Naive thymus-derived CD8-positive, alpha-beta T cell (primary cell): ENCODE measurements at regions not wholly inside any gene's neighbourhood (a gene's known extent, or its start where the extent isn't known, plus 50 kb on each side); places are given as distances from the start of the nearest gene placed in this dataset.
"Not testable (repeated sequence)": the region's sequence is repeated elsewhere in the genome, so short reads cannot be mapped to it uniquely, and the experiment has no call there.

Experiments used
- ATAC-seq, 2 donors: fragments of 150-1000 bp; cut with Tn5 transposase in 1 of 2; sonication (Bioruptor Pico), chemical (Tn5 transposase) in 1 of 2; 1 replicate in 1 of 2; 2 replicates in 1 of 2; pipeline ENCODE4 v1.10.0; 2021; ENCODE audit warnings: mild to moderate bottlenecking in 2 of 2, moderate library complexity in 2 of 2
- POLR2A ChIA-PET: fragments of 350-600 bp; sonication (Branson Sonifier 250); formaldehyde crosslinking; loops from one replicate; lab custom pipeline; 2021; ENCODE audit warnings: antibody characterized with exemption; lab: Charles Lee
- DNase-seq, 10 donors: peaks; one replicate each; pipeline versions ENCODE4 v3.0.0 to v3.0.0-alpha.2; 2020 to 2022
- H3K27ac Mint-ChIP-seq, 10 donors: one replicate each; pipeline ENCODE4 v1.8.0; 2020 to 2022; ENCODE audit warnings: mild to moderate bottlenecking in 10 of 10, mixed read lengths in 10 of 10, moderate library complexity in 4 of 10, inconsistent platforms in 1 of 10
- H3K27me3 Mint-ChIP-seq, 5 donors: one replicate each; pipeline ENCODE4 v1.8.0; 2021 to 2022; ENCODE audit warnings: mixed read lengths in 5 of 5
- H3K36me3 Mint-ChIP-seq, 3 donors: one replicate each; pipeline ENCODE4 v1.8.0; 2020 to 2022; ENCODE audit warnings: mixed read lengths in 3 of 3, mild to moderate bottlenecking in 2 of 3, inconsistent platforms in 1 of 3
- H3K4me1 Mint-ChIP-seq, 4 donors: one replicate each; pipeline ENCODE4 v1.8.0; 2021 to 2022; ENCODE audit warnings: mixed read lengths in 4 of 4
- H3K4me3 Mint-ChIP-seq, 10 donors: one replicate each; pipeline ENCODE4 v1.8.0; 2020 to 2022; ENCODE audit warnings: mild to moderate bottlenecking in 10 of 10, mixed read lengths in 10 of 10, moderate library complexity in 6 of 10, inconsistent platforms in 1 of 10
- H3K9me3 Mint-ChIP-seq, 9 donors: one replicate each; pipeline ENCODE4 v1.8.0; 2020 to 2022; ENCODE audit warnings: mixed read lengths in 9 of 9, mild to moderate bottlenecking in 3 of 9, inconsistent platforms in 1 of 9, moderate library complexity in 1 of 9

- peaks cover 0 to 13% (median 0%) of the 10 kb centered on the region in 9 donors for H3K9me3 Mint-ChIP-seq
- POLR2A ChIA-PET, result no interaction called here
- H3K27me3 Mint-ChIP-seq, result no peaks in the 10 kb centered on the region
- H3K4me1 Mint-ChIP-seq, result no peaks in the 10 kb centered on the region
- no peak overlapping the region for H3K4me3 Mint-ChIP-seq
- H3K36me3 Mint-ChIP-seq, result no peaks in the 10 kb centered on the region
- no peak overlapping the region for H3K27ac Mint-ChIP-seq
- no peak for ATAC-seq
- no peak for DNase-seq
These were observed 820.7 kb downstream of the NCAM2 start for GRCh38 chr21:21818898-21819297.

- no peak overlapping the region for H3K27ac Mint-ChIP-seq
- no peak for ATAC-seq
- no peaks in the 10 kb centered on the region for H3K4me1 Mint-ChIP-seq
- no peak overlapping the region for H3K4me3 Mint-ChIP-seq
- DNase-seq, result no peak
- POLR2A ChIA-PET, result no interaction called here
- H3K9me3 Mint-ChIP-seq, result peaks cover 0 to 30% (median 0%) of the 10 kb centered on the region in 9 donors
- H3K36me3 Mint-ChIP-seq, result no peaks in the 10 kb centered on the region
- no peaks in the 10 kb centered on the region for H3K27me3 Mint-ChIP-seq
These were observed 829.9 kb downstream of the NCAM2 start for GRCh38 chr21:21828130-21828529.

GRCh38 chr21:21831036-21831435 lies 832.8 kb downstream of the NCAM2 start:
- DNase-seq, result no peak
- H3K27me3 Mint-ChIP-seq, result no peaks in the 10 kb centered on the region
- no peaks in the 10 kb centered on the region for H3K4me1 Mint-ChIP-seq
- H3K27ac Mint-ChIP-seq, result no peak overlapping the region
- ATAC-seq, result no peak
- no peak overlapping the region for H3K4me3 Mint-ChIP-seq
- POLR2A ChIA-PET, result no interaction called here
- no peaks in the 10 kb centered on the region for H3K36me3 Mint-ChIP-seq
- H3K9me3 Mint-ChIP-seq, result peaks cover 0 to 28% (median 0%) of the 10 kb centered on the region in 9 donors

- DNase-seq (no peak), ATAC-seq (no peak)
- H3K4me3 Mint-ChIP-seq, result no peak overlapping the region
- no peaks in the 10 kb centered on the region for H3K4me1 Mint-ChIP-seq
- POLR2A ChIA-PET, result no interaction called here
- no peak overlapping the region for H3K27ac Mint-ChIP-seq
- H3K27me3 Mint-ChIP-seq, result peaks cover 0 to 3% (median 0%) of the 10 kb centered on the region in 5 donors
- peaks cover 0 to 19% (median 0%) of the 10 kb centered on the region in 9 donors for H3K9me3 Mint-ChIP-seq
- H3K36me3 Mint-ChIP-seq, result no peaks in the 10 kb centered on the region
These were observed 847.7 kb downstream of the NCAM2 start for GRCh38 chr21:21845901-21846300.

- H3K9me3 Mint-ChIP-seq, result peaks cover 0 to 28% (median 3%) of the 10 kb centered on the region in 9 donors
- H3K27ac Mint-ChIP-seq, result no peak overlapping the region
- ATAC-seq, result no peak
- H3K36me3 Mint-ChIP-seq, result no peaks in the 10 kb centered on the region
- H3K4me3 Mint-ChIP-seq, result no peak overlapping the region
- no peaks in the 10 kb centered on the region for H3K4me1 Mint-ChIP-seq
- peaks cover 0 to 3% (median 0%) of the 10 kb centered on the region in 5 donors for H3K27me3 Mint-ChIP-seq
- POLR2A ChIA-PET, result no interaction called here
- DNase-seq, result no peak
These were observed 853.0 kb downstream of the NCAM2 start for GRCh38 chr21:21851205-21851604.

GRCh38 chr21:21851657-21852056 lies 853.4 kb downstream of the NCAM2 start:
- Mint-ChIP-seq H3K4me3 (no peak overlapping the region), H3K4me1 (no peaks in the 10 kb centered on the region), H3K27ac (no peak overlapping the region), H3K9me3 (peaks cover 0 to 32% (median 3%) of the 10 kb centered on the region in 9 donors), H3K27me3 (peaks cover 0 to 3% (median 0%) of the 10 kb centered on the region in 5 donors), H3K36me3 (no peaks in the 10 kb centered on the region)
- POLR2A ChIA-PET, result no interaction called here
- DNase-seq, result no peak
- ATAC-seq, result no peak

- no peak for ATAC-seq
- peak overlapping the region in 1 of 10 donors; percentile 8 for H3K27ac Mint-ChIP-seq
- H3K27me3 Mint-ChIP-seq, result peaks cover 0 to 3% (median 0%) of the 10 kb centered on the region in 5 donors
- H3K4me1 Mint-ChIP-seq, result no peaks in the 10 kb centered on the region
- DNase-seq, result no peak
- H3K36me3 Mint-ChIP-seq, result no peaks in the 10 kb centered on the region
- POLR2A ChIA-PET, result no interaction called here
- H3K4me3 Mint-ChIP-seq, result no peak overlapping the region
- peaks cover 0 to 19% (median 3%) of the 10 kb centered on the region in 9 donors for H3K9me3 Mint-ChIP-seq
These were observed 860.5 kb downstream of the NCAM2 start for GRCh38 chr21:21858502-21859334.

GRCh38 chr21:21860888-21861287 lies 862.7 kb downstream of the NCAM2 start:
- no peak for DNase-seq
- Mint-ChIP-seq H3K27me3 (peaks cover 0 to 3% (median 0%) of the 10 kb centered on the region in 5 donors), H3K4me1 (no peaks in the 10 kb centered on the region), H3K4me3 (no peak overlapping the region), H3K9me3 (peaks cover 0 to 14% (median 0%) of the 10 kb centered on the region in 9 donors), H3K27ac (peak overlapping the region in 1 of 10 donors; percentile 41), H3K36me3 (no peaks in the 10 kb centered on the region)
- ATAC-seq, result no peak
- POLR2A ChIA-PET, result no interaction called here

GRCh38 chr21:21864321-21864840 lies 866.2 kb downstream of the NCAM2 start:
- ATAC-seq (no peak), DNase-seq (no peak)
- POLR2A ChIA-PET, result no interaction called here
- Mint-ChIP-seq H3K36me3 (no peaks in the 10 kb centered on the region), H3K4me3 (no peak overlapping the region), H3K9me3 (peaks cover 0 to 17% (median 0%) of the 10 kb centered on the region in 9 donors), H3K27ac (no peak overlapping the region), H3K4me1 (no peaks in the 10 kb centered on the region), H3K27me3 (peaks cover 0 to 3% (median 0%) of the 10 kb centered on the region in 5 donors)

GRCh38 chr21:21897275-21897883 lies 899.2 kb downstream of the NCAM2 start:
- Mint-ChIP-seq H3K4me3 (no peak overlapping the region), H3K4me1 (no peaks in the 10 kb centered on the region), H3K9me3 (peaks cover 0 to 35% (median 9%) of the 10 kb centered on the region in 9 donors), H3K27me3 (no peaks in the 10 kb centered on the region), H3K36me3 (peaks cover 0 to 33% (median 0%) of the 10 kb centered on the region in 3 donors), H3K27ac (no peak overlapping the region)
- DNase-seq (no peak), ATAC-seq (no peak)
- POLR2A ChIA-PET, result no interaction called here

GRCh38 chr21:21898801-21899200 lies 900.6 kb downstream of the NCAM2 start:
- Mint-ChIP-seq H3K27ac (no peak overlapping the region), H3K4me3 (no peak overlapping the region), H3K36me3 (peaks cover 0 to 20% (median 0%) of the 10 kb centered on the region in 3 donors), H3K27me3 (no peaks in the 10 kb centered on the region), H3K9me3 (peaks cover 0 to 25% (median 9%) of the 10 kb centered on the region in 9 donors), H3K4me1 (no peaks in the 10 kb centered on the region)
- no peak for ATAC-seq
- no peak for DNase-seq
- POLR2A ChIA-PET, result no interaction called here

GRCh38 chr21:21902416-21902815 lies 904.2 kb downstream of the NCAM2 start:
- POLR2A ChIA-PET, DNase-seq, H3K4me1 Mint-ChIP-seq, ATAC-seq, H3K4me3 Mint-ChIP-seq, H3K27ac Mint-ChIP-seq, H3K27me3 Mint-ChIP-seq, H3K36me3 Mint-ChIP-seq: not testable (repeated sequence)
- H3K9me3 Mint-ChIP-seq, result peaks cover 0 to 16% (median 0%) of the 10 kb centered on the region in 9 donors

GRCh38 chr21:21907271-21907670 lies 909.1 kb downstream of the NCAM2 start:
- ATAC-seq, result no peak
- Mint-ChIP-seq H3K4me1 (no peaks in the 10 kb centered on the region), H3K27ac (no peak overlapping the region), H3K27me3 (no peaks in the 10 kb centered on the region), H3K4me3 (no peak overlapping the region), H3K36me3 (peaks cover 0 to 2% (median 0%) of the 10 kb centered on the region in 3 donors), H3K9me3 (peaks cover 0 to 7% (median 0%) of the 10 kb centered on the region in 9 donors)
- POLR2A ChIA-PET, result no interaction called here
- no peak for DNase-seq
